GM12878 (cell line): ENCODE measurements at regions not wholly inside any gene's neighbourhood (a gene's known extent, or its start where the extent isn't known, plus 50 kb on each side); places are given as distances from the start of the nearest gene placed in this dataset.

Source experiments
- ATAC-seq: fragments of 200-7000 bp; cut with Tn5 transposase; 3 replicates; pipeline ENCODE4 v1.9.1; 2020; ENCODE audit warnings: mild to moderate bottlenecking, moderate library complexity
- BruUV-seq: library from RNA; stranded (reverse); fragments of 400-500 nt; replicated peaks from 2 replicates; lab custom pipeline; 2021; lab: Mats Ljungman, UMichigan
- CTCF ChIA-PET: fragments of 300-600 bp; sonication (Branson Sonifier 250); formaldehyde crosslinking; extraction: SDS; loops from one replicate; lab custom pipeline; 2021; ENCODE audit warnings: inconsistent platforms; lab: Yijun Ruan, JAX
- POLR2A ChIA-PET: fragments of 350-600 bp; formaldehyde crosslinking; extraction: SDS; loops from one replicate; lab custom pipeline; 2021; ENCODE audit warnings: inconsistent platforms; lab: Charles Lee
- RAD21 ChIA-PET: fragments of 300-600 bp; sonication (Branson Sonifier 250); formaldehyde crosslinking; loops from one replicate; lab custom pipeline; 2023; ENCODE audit warnings: antibody characterized with exemption; ENCODE audit not compliant: unreplicated experiment; lab: Charles Lee
- SMC1A ChIA-PET: fragments of 300-600 bp; sonication (Branson Sonifier 250); formaldehyde crosslinking; loops from one replicate; lab custom pipeline; 2023; ENCODE audit not compliant: unreplicated experiment, uncharacterized antibody; lab: Charles Lee
- DNase-seq: peaks from one replicate; pipeline ENCODE4 v3.0.0-alpha.2; 2011; ENCODE audit warnings: low read depth, low spot score
- FAIRE-seq: peaks from 3 replicates; lab custom pipeline; 2011; peaks lifted over from hg19 to GRCh38; lab: Jason Lieb, UNC
- H2AFZ ChIP-seq: 2 replicates; pipeline ENCODE4 v1.6.0; 2011; ENCODE audit warnings: low read depth, low read length, control low read depth; ENCODE audit not compliant: control insufficient read depth
- H3K27ac ChIP-seq: 2 replicates; pipeline ENCODE4 v1.5.1; 2011; ENCODE audit warnings: control low read depth; ENCODE audit not compliant: control insufficient read depth, insufficient read depth
- H3K27me3 ChIP-seq, 2 experiments: replicated peaks in 1 of 2; 2 replicates each; pipeline versions ENCODE4 v1.6.0 to v1.6.1; 2011; ENCODE audit warnings: low read length in 1 of 2; ENCODE audit not compliant: control insufficient read depth in 2 of 2, insufficient read depth in 2 of 2
- H3K36me3 ChIP-seq, 2 experiments: 2 replicates each; pipeline ENCODE4 v1.5.1; 2011; ENCODE audit warnings: low read length in 1 of 2; ENCODE audit not compliant: control insufficient read depth in 2 of 2, insufficient read depth in 2 of 2
- H3K4me1 ChIP-seq: 2 replicates; pipeline ENCODE4 v1.6.1; 2011; ENCODE audit warnings: mild to moderate bottlenecking, low read length, moderate library complexity, mixed read lengths; ENCODE audit not compliant: control insufficient read depth, insufficient read depth
- H3K4me2 ChIP-seq: 2 replicates; pipeline ENCODE4 v1.6.0; 2011; ENCODE audit warnings: control low read depth; ENCODE audit not compliant: control insufficient read depth, insufficient read depth
- H3K4me3 ChIP-seq: fragments of 200-600 bp; sonication (generic); 2 replicates; pipeline ENCODE4 v1.5.1; 2016
- H3K79me2 ChIP-seq: 2 replicates; pipeline ENCODE4 v1.6.0; 2011; ENCODE audit warnings: low read length; ENCODE audit not compliant: control insufficient read depth, insufficient read depth
- H3K9ac ChIP-seq: 2 replicates; pipeline ENCODE4 v1.8.0; 2011; ENCODE audit warnings: low read length, control low read depth, mixed read lengths; ENCODE audit not compliant: control insufficient read depth, insufficient read depth
- H3K9me3 ChIP-seq: replicated peaks from 3 replicates; pipeline ENCODE4 v1.5.1; 2011; ENCODE audit warnings: mild to moderate bottlenecking, low read length; ENCODE audit not compliant: control insufficient read depth, insufficient read depth
- H4K20me1 ChIP-seq: 2 replicates; pipeline ENCODE4 v1.6.0; 2011; ENCODE audit not compliant: control insufficient read depth, insufficient read depth
- CBX5 ChIP-seq: sonication (generic); IDR thresholded peaks from 2 replicates; pipeline ENCODE4 v1.6.1; 2016; ENCODE audit warnings: low read depth, moderate library complexity, mild to moderate bottlenecking, inconsistent platforms
- FOS ChIP-seq: IDR thresholded peaks from 3 replicates; pipeline ENCODE4 v1.6.1; 2011; ENCODE audit warnings: borderline replicate concordance; ENCODE audit not compliant: insufficient read length; ENCODE audit errors: extremely low read depth
- IKZF1 ChIP-seq: fragments of 450-650 bp; conservative IDR thresholded peaks from 2 replicates; pipeline ENCODE4 v1.6.1; 2017; ENCODE audit warnings: antibody characterized with exemption, mild to moderate bottlenecking
- KLF5 ChIP-seq: fragments of 450-650 bp; IDR thresholded peaks from 2 replicates; pipeline ENCODE4 v1.6.1; 2014; ENCODE audit warnings: mild to moderate bottlenecking; ENCODE audit not compliant: partially characterized antibody
- MEF2A ChIP-seq: IDR thresholded peaks from 2 replicates; pipeline ENCODE4 v1.6.1; 2011; ENCODE audit warnings: low read depth, mild to moderate bottlenecking, low read length, moderate library complexity; ENCODE audit not compliant: insufficient read depth
- MYB ChIP-seq: fragments of 150-350 bp; IDR thresholded peaks from 2 replicates; pipeline ENCODE4 v1.6.1; 2014; ENCODE audit warnings: mild to moderate bottlenecking, low read depth, low read length, borderline replicate concordance
- SREBF1 ChIP-seq: IDR thresholded peaks from 2 replicates; pipeline ENCODE4 v1.6.1; 2012; ENCODE audit warnings: mild to moderate bottlenecking, low read length
- SREBF2 ChIP-seq: IDR thresholded peaks from 2 replicates; pipeline ENCODE4 v1.6.1; 2012; ENCODE audit warnings: mild to moderate bottlenecking, low read length
- TCF3 ChIP-seq: IDR thresholded peaks from 2 replicates; pipeline ENCODE4 v1.6.1; 2012; ENCODE audit warnings: low read depth, mild to moderate bottlenecking, low read length, borderline replicate concordance; ENCODE audit not compliant: insufficient read depth
- TCF7 ChIP-seq: IDR thresholded peaks from 2 replicates; pipeline ENCODE4 v1.6.1; 2014; ENCODE audit warnings: antibody characterized with exemption, borderline replicate concordance
- ZNF217 ChIP-seq: fragments of 450-650 bp; IDR thresholded peaks from 2 replicates; pipeline ENCODE4 v1.6.1; 2017; ENCODE audit warnings: antibody characterized with exemption, mild to moderate bottlenecking
- WGBS: methylation state at CpG from one replicate; pipeline ENCODE4 v1.1.6; 2016; ENCODE audit warnings: low lambda C conversion rate; ENCODE audit not compliant: insufficient replicate concordance, insufficient coverage; ENCODE audit errors: missing lambda C conversion rate; 5-methylcytosine and 5-hydroxymethylcytosine counted together
- in situ Hi-C: fragments of 300-500 bp; cut with MboI; formaldehyde crosslinking; loops from 9 replicates; pipeline ENCODE4 v1.14.3; 2018; ENCODE audit warnings: mixed read lengths
- intact Hi-C: fragments of 100-400 bp; cut with micrococcal nuclease; formaldehyde crosslinking; loops from one replicate; pipeline ENCODE4 v1.14.2; 2022; ENCODE audit not compliant: unreplicated experiment
- TF ChIP-seq, protein P1 (sequence below): IDR thresholded peaks from 2 replicates; pipeline ENCODE4 v1.6.1; 2011; ENCODE audit warnings: borderline replicate concordance, low read depth, mild to moderate bottlenecking, moderate library complexity, mixed read lengths, low read length; ENCODE audit not compliant: insufficient read depth; ENCODE audit errors: extremely low read length
- TF ChIP-seq, protein P2 (sequence below): fragments of 450-650 bp; formaldehyde crosslinking; IDR thresholded peaks from 2 replicates; pipeline ENCODE4 v1.4.0; 2020; ENCODE audit warnings: mild to moderate bottlenecking, moderate library complexity

DNA sequence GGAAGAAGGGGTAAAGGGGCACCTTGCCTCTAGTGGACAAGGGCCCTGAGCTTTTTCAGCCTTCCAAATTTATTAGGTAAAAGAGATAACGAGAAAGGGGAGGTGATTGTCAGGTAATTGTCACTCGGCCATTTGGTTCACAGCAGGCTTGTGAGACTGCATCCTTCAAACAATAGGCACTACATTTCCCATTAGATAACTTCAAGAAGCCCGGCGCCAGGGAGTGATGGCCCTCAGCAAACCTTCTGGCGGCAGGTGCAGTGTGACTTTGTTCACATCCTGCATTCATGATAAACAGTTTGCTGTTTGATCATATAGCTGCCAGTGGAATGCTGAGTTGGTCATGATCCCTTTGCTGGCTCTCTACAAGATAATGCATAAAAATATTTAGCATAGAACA is 185.1 kb downstream of the CWF19L2 start (continued):
- TF ChIP-seq FOS = no peak
- no peak for TF ChIP-seq TCF7

DNA sequence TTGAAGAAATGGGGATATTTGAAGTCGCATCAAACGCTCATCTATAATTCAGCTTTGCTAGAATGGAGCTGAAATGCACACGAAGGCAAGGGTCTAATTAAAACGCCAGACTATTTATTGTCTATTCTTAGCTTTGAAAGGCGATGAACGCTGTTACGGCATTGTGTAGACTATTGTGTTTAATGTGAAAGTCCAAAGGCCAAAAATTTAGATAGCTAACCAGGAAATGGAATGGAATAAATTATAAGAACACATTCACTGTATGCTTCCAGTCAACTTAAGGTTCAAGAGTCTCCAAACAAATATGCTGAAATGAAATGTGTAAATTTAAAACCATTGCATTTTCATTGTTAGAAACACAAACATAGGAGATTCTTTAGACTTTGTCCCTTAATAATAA is 186.2 kb downstream of the CWF19L2 start:
- ChIA-PET POLR2A (interaction anchor here (1.1 kb wide), 1 partner anchor 11 kb away, joined by 5 read pairs; no protein-coding TSS in a partner anchor), RAD21 (no interaction called here), CTCF (no interaction called here), SMC1A (no interaction called here)
- FAIRE-seq = no peak
- no peaks in the 10 kb centered on the region for H3K9me3 ChIP-seq
- DNase-seq = no peak
- H3K4me3 ChIP-seq = no peak overlapping the region
- H3K4me1 ChIP-seq = no peaks in the 10 kb centered on the region
- H4K20me1 ChIP-seq = no peaks in the 10 kb centered on the region
- H3K4me2 ChIP-seq = no peak overlapping the region
- in situ Hi-C loops = no loop called here
- ATAC-seq = no peak
- intact Hi-C loops = no loop called here
- BruUV-seq = no TSS peak
- no peaks in the 10 kb centered on the region for H3K79me2 ChIP-seq
- no peak overlapping the region for H3K9ac ChIP-seq
- 92% methylated on average over 7 of the region's 7 CpGs for WGBS
- H3K36me3 ChIP-seq = no peaks in the 10 kb centered on the region
- no peaks in the 10 kb centered on the region for H3K27me3 ChIP-seq
- H2AFZ ChIP-seq = no peak overlapping the region
- TF ChIP-seq SREBF1 = no peak
- TF ChIP-seq, protein P1, sequence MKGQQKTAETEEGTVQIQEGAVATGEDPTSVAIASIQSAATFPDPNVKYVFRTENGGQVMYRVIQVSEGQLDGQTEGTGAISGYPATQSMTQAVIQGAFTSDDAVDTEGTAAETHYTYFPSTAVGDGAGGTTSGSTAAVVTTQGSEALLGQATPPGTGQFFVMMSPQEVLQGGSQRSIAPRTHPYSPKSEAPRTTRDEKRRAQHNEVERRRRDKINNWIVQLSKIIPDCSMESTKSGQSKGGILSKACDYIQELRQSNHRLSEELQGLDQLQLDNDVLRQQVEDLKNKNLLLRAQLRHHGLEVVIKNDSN = no peak
- no peak overlapping the region for H3K27ac ChIP-seq

DNA sequence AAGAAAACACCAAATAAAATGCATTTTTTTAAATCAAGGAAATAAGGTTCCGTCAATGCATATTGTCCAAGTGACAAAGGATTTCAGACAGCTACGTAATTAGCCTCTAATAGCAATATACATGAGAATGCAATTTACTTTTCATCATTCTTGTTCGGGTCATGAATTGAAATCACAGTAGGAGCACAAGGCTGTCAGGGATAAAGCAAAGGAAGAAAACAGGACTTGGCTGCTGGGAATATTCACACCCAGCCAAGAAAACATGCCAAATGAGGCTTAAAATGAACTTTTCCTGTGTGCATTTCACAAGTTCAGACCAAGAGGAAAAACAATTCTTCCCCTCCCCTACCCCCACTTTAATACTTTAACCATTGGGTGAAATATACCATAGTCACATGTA is 188.6 kb downstream of the CWF19L2 start:
- no TSS peak for BruUV-seq
- Histone ChIP-seq H3K9ac (no peak overlapping the region), H3K36me3 (no peaks in the 10 kb centered on the region), H3K4me2 (no peak overlapping the region), H3K27me3 (no peaks in the 10 kb centered on the region), H2AFZ (no peak overlapping the region), H3K9me3 (no peaks in the 10 kb centered on the region), H4K20me1 (no peaks in the 10 kb centered on the region), H3K4me3 (no peak overlapping the region), H3K27ac (no peak overlapping the region), H3K79me2 (no peaks in the 10 kb centered on the region), H3K4me1 (peaks cover 6% of the 10 kb centered on the region)
- ATAC-seq = no peak
- intact Hi-C loops (no loop called here), in situ Hi-C loops (no loop called here)
- no peak for FAIRE-seq
- ChIA-PET CTCF (no interaction called here), SMC1A (interaction anchor here (1.2 kb wide), 1 partner anchor 10 kb away, joined by 3 read pairs; no protein-coding TSS in a partner anchor), RAD21 (no interaction called here), POLR2A (no interaction called here)
- 50% methylated on average over 3 of the region's 3 CpGs for WGBS
- DNase-seq = no peak
- TF ChIP-seq KLF5 (no peak), TCF3 (no peak), IKZF1 (no peak), SREBF2 (no peak), MEF2A (no peak), TCF7 (no peak), MYB (no peak), ZNF217 (no peak), CBX5 (no peak)
- TF ChIP-seq, protein P2, sequence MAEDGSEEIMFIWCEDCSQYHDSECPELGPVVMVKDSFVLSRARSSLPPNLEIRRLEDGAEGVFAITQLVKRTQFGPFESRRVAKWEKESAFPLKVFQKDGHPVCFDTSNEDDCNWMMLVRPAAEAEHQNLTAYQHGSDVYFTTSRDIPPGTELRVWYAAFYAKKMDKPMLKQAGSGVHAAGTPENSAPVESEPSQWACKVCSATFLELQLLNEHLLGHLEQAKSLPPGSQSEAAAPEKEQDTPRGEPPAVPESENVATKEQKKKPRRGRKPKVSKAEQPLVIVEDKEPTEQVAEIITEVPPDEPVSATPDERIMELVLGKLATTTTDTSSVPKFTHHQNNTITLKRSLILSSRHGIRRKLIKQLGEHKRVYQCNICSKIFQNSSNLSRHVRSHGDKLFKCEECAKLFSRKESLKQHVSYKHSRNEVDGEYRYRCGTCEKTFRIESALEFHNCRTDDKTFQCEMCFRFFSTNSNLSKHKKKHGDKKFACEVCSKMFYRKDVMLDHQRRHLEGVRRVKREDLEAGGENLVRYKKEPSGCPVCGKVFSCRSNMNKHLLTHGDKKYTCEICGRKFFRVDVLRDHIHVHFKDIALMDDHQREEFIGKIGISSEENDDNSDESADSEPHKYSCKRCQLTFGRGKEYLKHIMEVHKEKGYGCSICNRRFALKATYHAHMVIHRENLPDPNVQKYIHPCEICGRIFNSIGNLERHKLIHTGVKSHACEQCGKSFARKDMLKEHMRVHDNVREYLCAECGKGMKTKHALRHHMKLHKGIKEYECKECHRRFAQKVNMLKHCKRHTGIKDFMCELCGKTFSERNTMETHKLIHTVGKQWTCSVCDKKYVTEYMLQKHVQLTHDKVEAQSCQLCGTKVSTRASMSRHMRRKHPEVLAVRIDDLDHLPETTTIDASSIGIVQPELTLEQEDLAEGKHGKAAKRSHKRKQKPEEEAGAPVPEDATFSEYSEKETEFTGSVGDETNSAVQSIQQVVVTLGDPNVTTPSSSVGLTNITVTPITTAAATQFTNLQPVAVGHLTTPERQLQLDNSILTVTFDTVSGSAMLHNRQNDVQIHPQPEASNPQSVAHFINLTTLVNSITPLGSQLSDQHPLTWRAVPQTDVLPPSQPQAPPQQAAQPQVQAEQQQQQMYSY = no peak
